ENCODE measurements at regions not wholly inside any gene's neighbourhood (a gene's known extent, or its start where the extent isn't known, plus 50 kb on each side); places are given as distances from the start of the nearest gene placed in this dataset.

GRCh38 chr1:90650401-90650800 lies 66.7 kb downstream of the BARHL2 start:
- H3K4me1 Mint-ChIP-seq (ENCODE audit: low read depth), result no peaks in the 10 kb centered on the region
- no peaks in the 10 kb centered on the region for H3K36me3 Mint-ChIP-seq
- intact Hi-C loops (cut with micrococcal nuclease), result no loop called here
- H3K27ac Mint-ChIP-seq, result no peak overlapping the region
- DNase-seq, result no peak
- H3K4me3 Mint-ChIP-seq, result no peak overlapping the region
- CTCF ChIA-PET, result no interaction called here
- POLR2A ChIA-PET, result no interaction called here
- H3K9me3 Mint-ChIP-seq, result no peaks in the 10 kb centered on the region
- peaks cover 12% of the 10 kb centered on the region for H3K27me3 Mint-ChIP-seq

GRCh38 chr1:90640325-90640724 lies 76.8 kb downstream of the BARHL2 start:
- Mint-ChIP-seq H3K27me3 (peaks cover 12% of the 10 kb centered on the region), H3K27ac (no peak overlapping the region), H3K9me3 (no peaks in the 10 kb centered on the region), H3K36me3 (no peaks in the 10 kb centered on the region), H3K4me3 (no peak overlapping the region), H3K4me1 (ENCODE audit: low read depth) (no peaks in the 10 kb centered on the region)
- CTCF ChIA-PET, result no interaction called here
- intact Hi-C loops (cut with micrococcal nuclease), result no loop called here
- POLR2A ChIA-PET, result no interaction called here
- no peak for DNase-seq

GRCh38 chr1:90622666-90623065 lies 94.4 kb downstream of the BARHL2 start:
- no peak for DNase-seq
- Mint-ChIP-seq H3K27ac (no peak overlapping the region), H3K4me1 (ENCODE audit: low read depth) (no peaks in the 10 kb centered on the region), H3K27me3 (peaks cover 4% of the 10 kb centered on the region), H3K9me3 (no peaks in the 10 kb centered on the region), H3K4me3 (no peak overlapping the region), H3K36me3 (no peaks in the 10 kb centered on the region)
- ChIA-PET POLR2A (no interaction called here), CTCF (no interaction called here)
- intact Hi-C loops (cut with micrococcal nuclease), result no loop called here

GRCh38 chr1:90621986-90622385 lies 95.1 kb downstream of the BARHL2 start:
- CTCF ChIA-PET, result no interaction called here
- no peaks in the 10 kb centered on the region for H3K9me3 Mint-ChIP-seq
- intact Hi-C loops (cut with micrococcal nuclease), result no loop called here
- no peak overlapping the region for H3K4me3 Mint-ChIP-seq
- DNase-seq, result no peak
- no peaks in the 10 kb centered on the region for H3K4me1 Mint-ChIP-seq (ENCODE audit: low read depth)
- H3K27me3 Mint-ChIP-seq, result peaks cover 4% of the 10 kb centered on the region
- H3K27ac Mint-ChIP-seq, result no peak overlapping the region
- POLR2A ChIA-PET, result no interaction called here
- H3K36me3 Mint-ChIP-seq, result no peaks in the 10 kb centered on the region

GRCh38 chr1:90616395-90616794 lies 100.7 kb downstream of the BARHL2 start:
- Mint-ChIP-seq H3K27ac (no peak overlapping the region), H3K4me1 (ENCODE audit: low read depth) (no peaks in the 10 kb centered on the region)

GRCh38 chr1:90614872-90615271 lies 102.2 kb downstream of the BARHL2 start:
- no peaks in the 10 kb centered on the region for H3K9me3 Mint-ChIP-seq
- ChIA-PET CTCF (interaction anchor here (0.6 to 1.0 kb wide), 2 partner anchors 345 to 550 kb away, joined by 3 read pairs; no protein-coding TSS in a partner anchor), POLR2A (no interaction called here)
- peaks cover 6% of the 10 kb centered on the region for H3K27me3 Mint-ChIP-seq
- no peak overlapping the region for H3K4me3 Mint-ChIP-seq
- H3K36me3 Mint-ChIP-seq, result no peaks in the 10 kb centered on the region
- intact Hi-C loops (cut with micrococcal nuclease), result no loop called here
- DNase-seq, result no peak
- no peak overlapping the region for H3K27ac Mint-ChIP-seq
- no peaks in the 10 kb centered on the region for H3K4me1 Mint-ChIP-seq (ENCODE audit: low read depth)

More at GRCh38 chr1:90616395-90616794, 100.7 kb downstream of the BARHL2 start:
- no peak overlapping the region for H3K4me3 Mint-ChIP-seq
- intact Hi-C loops (cut with micrococcal nuclease), result no loop called here
- ChIA-PET CTCF (interaction anchor here (1.2 kb wide), 1 partner anchor 37 kb away, joined by 3 read pairs; no protein-coding TSS in a partner anchor), POLR2A (no interaction called here)
- no peaks in the 10 kb centered on the region for H3K36me3 Mint-ChIP-seq
- no peaks in the 10 kb centered on the region for H3K9me3 Mint-ChIP-seq
- DNase-seq, result peak; percentile 9
- H3K27me3 Mint-ChIP-seq, result peaks cover 6% of the 10 kb centered on the region

- Mint-ChIP-seq H3K4me1 (ENCODE audit: low read depth) (no peaks in the 10 kb centered on the region), H3K4me3 (no peak overlapping the region), H3K27ac (no peak overlapping the region), H3K27me3 (peaks cover 4% of the 10 kb centered on the region), H3K9me3 (no peaks in the 10 kb centered on the region), H3K36me3 (no peaks in the 10 kb centered on the region)
- DNase-seq, result no peak
- intact Hi-C loops (cut with micrococcal nuclease), result no loop called here
- ChIA-PET POLR2A (no interaction called here), CTCF (no interaction called here)
Measured at GRCh38 chr1:90613371-90613770, 103.7 kb downstream of the BARHL2 start.

GRCh38 chr1:90612033-90612432 lies 105.1 kb downstream of the BARHL2 start:
- Mint-ChIP-seq H3K9me3 (no peaks in the 10 kb centered on the region), H3K27ac (no peak overlapping the region), H3K36me3 (no peaks in the 10 kb centered on the region), H3K4me3 (no peak overlapping the region), H3K4me1 (ENCODE audit: low read depth) (no peaks in the 10 kb centered on the region), H3K27me3 (peaks cover 5% of the 10 kb centered on the region)
- CTCF ChIA-PET, result no interaction called here
- POLR2A ChIA-PET, result no interaction called here
- intact Hi-C loops (cut with micrococcal nuclease), result no loop called here
- no peak for DNase-seq

- DNase-seq, result no peak
- H3K27me3 Mint-ChIP-seq, result peaks cover 5% of the 10 kb centered on the region
- H3K4me3 Mint-ChIP-seq, result no peak overlapping the region
- intact Hi-C loops (cut with micrococcal nuclease), result no loop called here
- H3K36me3 Mint-ChIP-seq, result no peaks in the 10 kb centered on the region
- H3K4me1 Mint-ChIP-seq (ENCODE audit: low read depth), result no peaks in the 10 kb centered on the region
- H3K27ac Mint-ChIP-seq, result no peak overlapping the region
- H3K9me3 Mint-ChIP-seq, result no peaks in the 10 kb centered on the region
- CTCF ChIA-PET, result no interaction called here
- POLR2A ChIA-PET, result no interaction called here
Measured at GRCh38 chr1:90607736-90608135, 109.4 kb downstream of the BARHL2 start.

- H3K9me3 Mint-ChIP-seq, result peaks cover 4% of the 10 kb centered on the region
- H3K4me1 Mint-ChIP-seq (ENCODE audit: low read depth), result no peaks in the 10 kb centered on the region
- POLR2A ChIA-PET, result no interaction called here
- intact Hi-C loops (cut with micrococcal nuclease), result no loop called here
- no peak for DNase-seq
- H3K27ac Mint-ChIP-seq, result no peak overlapping the region
- H3K36me3 Mint-ChIP-seq, result no peaks in the 10 kb centered on the region
- H3K27me3 Mint-ChIP-seq, result peaks cover 3% of the 10 kb centered on the region
- CTCF ChIA-PET, result no interaction called here
- no peak overlapping the region for H3K4me3 Mint-ChIP-seq
Measured at GRCh38 chr1:90605070-90605469, 112.0 kb downstream of the BARHL2 start.

- no peak overlapping the region for H3K4me3 Mint-ChIP-seq
- POLR2A ChIA-PET, result no interaction called here
- no peak for DNase-seq
- H3K9me3 Mint-ChIP-seq, result peaks cover 23% of the 10 kb centered on the region
- H3K27ac Mint-ChIP-seq, result no peak overlapping the region
- peaks cover 16% of the 10 kb centered on the region for H3K27me3 Mint-ChIP-seq
- intact Hi-C loops (cut with micrococcal nuclease), result no loop called here
- CTCF ChIA-PET, result no interaction called here
- H3K36me3 Mint-ChIP-seq, result peaks cover 3% of the 10 kb centered on the region
- H3K4me1 Mint-ChIP-seq (ENCODE audit: low read depth), result no peaks in the 10 kb centered on the region
Measured at GRCh38 chr1:90593312-90593711, 123.8 kb downstream of the BARHL2 start.

- ChIA-PET CTCF (interaction anchor here (1.0 kb wide), 1 partner anchor 13 kb away, joined by 3 read pairs; no protein-coding TSS in a partner anchor), POLR2A (no interaction called here)
- DNase-seq, result no peak
- no peak overlapping the region for H3K27ac Mint-ChIP-seq
- no peaks in the 10 kb centered on the region for H3K36me3 Mint-ChIP-seq
- intact Hi-C loops (cut with micrococcal nuclease), result no loop called here
- H3K4me3 Mint-ChIP-seq, result no peak overlapping the region
- H3K27me3 Mint-ChIP-seq, result peaks cover 17% of the 10 kb centered on the region
- no peaks in the 10 kb centered on the region for H3K4me1 Mint-ChIP-seq (ENCODE audit: low read depth)
- H3K9me3 Mint-ChIP-seq, result peaks cover 19% of the 10 kb centered on the region
Measured at GRCh38 chr1:90591970-90592356, 125.1 kb downstream of the BARHL2 start.

- POLR2A ChIA-PET, result no interaction called here
- no peak for DNase-seq
- Mint-ChIP-seq H3K27me3 (peaks cover 17% of the 10 kb centered on the region), H3K27ac (no peak overlapping the region), H3K36me3 (no peaks in the 10 kb centered on the region), H3K4me3 (no peak overlapping the region), H3K9me3 (peaks cover 18% of the 10 kb centered on the region), H3K4me1 (ENCODE audit: low read depth) (no peaks in the 10 kb centered on the region)
- CTCF ChIA-PET, result no interaction called here
- intact Hi-C loops (cut with micrococcal nuclease), result no loop called here
Measured at GRCh38 chr1:90591355-90591969, 125.6 kb downstream of the BARHL2 start.
